ENCODE measurements at regions not wholly inside any gene's neighbourhood (a gene's known extent, or its start where the extent isn't known, plus 50 kb on each side); places are given as distances from the start of the nearest gene placed in this dataset.

DNA sequence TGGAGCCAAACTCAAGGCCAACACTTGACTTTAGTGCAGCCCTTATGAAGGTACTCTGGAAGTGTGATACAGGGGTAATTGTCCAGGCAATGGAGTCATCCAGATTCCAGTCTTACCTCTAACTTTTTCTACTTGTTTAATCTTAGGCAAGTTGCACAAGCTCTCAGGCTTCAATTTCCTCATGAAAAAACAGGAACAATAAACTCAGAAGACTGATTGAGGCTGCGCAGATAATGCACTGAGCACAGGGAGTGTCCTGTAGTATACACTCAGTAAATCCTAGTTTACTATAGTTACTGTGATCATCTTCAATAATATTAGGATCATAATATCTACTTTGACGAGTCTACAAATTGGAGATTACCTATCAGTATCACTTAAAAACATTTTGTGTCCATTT, 127.5 kb upstream of the SMLR1 start:
- TF ChIP-seq, protein P1, sequence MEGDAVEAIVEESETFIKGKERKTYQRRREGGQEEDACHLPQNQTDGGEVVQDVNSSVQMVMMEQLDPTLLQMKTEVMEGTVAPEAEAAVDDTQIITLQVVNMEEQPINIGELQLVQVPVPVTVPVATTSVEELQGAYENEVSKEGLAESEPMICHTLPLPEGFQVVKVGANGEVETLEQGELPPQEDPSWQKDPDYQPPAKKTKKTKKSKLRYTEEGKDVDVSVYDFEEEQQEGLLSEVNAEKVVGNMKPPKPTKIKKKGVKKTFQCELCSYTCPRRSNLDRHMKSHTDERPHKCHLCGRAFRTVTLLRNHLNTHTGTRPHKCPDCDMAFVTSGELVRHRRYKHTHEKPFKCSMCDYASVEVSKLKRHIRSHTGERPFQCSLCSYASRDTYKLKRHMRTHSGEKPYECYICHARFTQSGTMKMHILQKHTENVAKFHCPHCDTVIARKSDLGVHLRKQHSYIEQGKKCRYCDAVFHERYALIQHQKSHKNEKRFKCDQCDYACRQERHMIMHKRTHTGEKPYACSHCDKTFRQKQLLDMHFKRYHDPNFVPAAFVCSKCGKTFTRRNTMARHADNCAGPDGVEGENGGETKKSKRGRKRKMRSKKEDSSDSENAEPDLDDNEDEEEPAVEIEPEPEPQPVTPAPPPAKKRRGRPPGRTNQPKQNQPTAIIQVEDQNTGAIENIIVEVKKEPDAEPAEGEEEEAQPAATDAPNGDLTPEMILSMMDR (IDR thresholded peaks at IDR 0.05) = no peak
- no peak for TF ChIP-seq POLR2A (IDR thresholded peaks at IDR 0.05)
